Mesenchymal stem cell (in vitro differentiated cells and primary cell): ENCODE measurements at regions not wholly inside any gene's neighbourhood (a gene's known extent, or its start where the extent isn't known, plus 50 kb on each side); places are given as distances from the start of the nearest gene placed in this dataset.

Source experiments
- DNase-seq: peaks from one replicate; pipeline ENCODE4 v3.0.0-alpha.2; 2013
- H2AFZ ChIP-seq: one replicate; pipeline ENCODE4 v1.6.1; 2013; ENCODE audit warnings: low read depth, mild to moderate bottlenecking, control low read depth, inconsistent platforms, low read length, moderate library complexity
- H2AK5ac ChIP-seq: 2 replicates; pipeline ENCODE4 v1.6.1; 2013; ENCODE audit warnings: low read length, moderate library complexity, mild to moderate bottlenecking, inconsistent platforms; ENCODE audit not compliant: severe bottlenecking
- H2BK120ac ChIP-seq: one replicate; pipeline ENCODE4 v1.6.1; 2013; ENCODE audit warnings: low read depth, mild to moderate bottlenecking, inconsistent platforms, low read length, moderate library complexity
- H2BK12ac ChIP-seq, 2 experiments: one replicate each; pipeline ENCODE4 v1.6.1; 2013; ENCODE audit warnings: inconsistent platforms in 2 of 2, low read length in 2 of 2, mild to moderate bottlenecking in 2 of 2, moderate library complexity in 2 of 2, control low read depth in 1 of 2
- H2BK15ac ChIP-seq: one replicate; pipeline ENCODE4 v1.6.1; 2013; ENCODE audit warnings: mild to moderate bottlenecking, low read depth, inconsistent platforms; ENCODE audit not compliant: poor library complexity, severe bottlenecking
- H2BK5ac ChIP-seq: 2 replicates; pipeline ENCODE4 v1.6.1; 2013; ENCODE audit warnings: low read depth, mild to moderate bottlenecking, low read length, control low read depth, inconsistent platforms; ENCODE audit not compliant: poor library complexity, severe bottlenecking
- H3K14ac ChIP-seq, 2 experiments: one replicate each; pipeline ENCODE4 v1.6.1; 2013; ENCODE audit warnings: inconsistent platforms in 2 of 2, low read length in 2 of 2, control low read depth in 1 of 2, mild to moderate bottlenecking in 1 of 2, moderate library complexity in 1 of 2
- H3K18ac ChIP-seq, 2 experiments: one replicate each; pipeline ENCODE4 v1.6.1; 2013; ENCODE audit warnings: inconsistent platforms in 2 of 2, low read length in 2 of 2, control low read depth in 1 of 2, low read depth in 1 of 2, mild to moderate bottlenecking in 1 of 2
- H3K23ac ChIP-seq, 2 experiments: one replicate each; pipeline ENCODE4 v1.6.1; 2013; ENCODE audit warnings: inconsistent platforms in 2 of 2, low read length in 2 of 2, mild to moderate bottlenecking in 2 of 2, moderate library complexity in 2 of 2, control low read depth in 1 of 2
- H3K27ac ChIP-seq: 2 replicates; pipeline ENCODE4 v1.5.1; 2013; ENCODE audit warnings: mild to moderate bottlenecking, moderate library complexity, low read length, control low read depth, inconsistent platforms; ENCODE audit not compliant: poor library complexity, severe bottlenecking
- H3K27me3 ChIP-seq, 2 experiments: 2 replicates each; pipeline versions ENCODE4 v1.6.1 to v1.7.0; 2013; ENCODE audit warnings: low read length in 2 of 2, mild to moderate bottlenecking in 2 of 2, moderate library complexity in 2 of 2, control low read depth in 1 of 2, inconsistent platforms in 1 of 2; ENCODE audit not compliant: control insufficient read depth in 1 of 2, insufficient read depth in 1 of 2
- H3K36me3 ChIP-seq, 2 experiments: 2 replicates each; pipeline versions ENCODE4 v1.6.1 to v1.7.0; 2013; ENCODE audit warnings: low read length in 2 of 2, control low read depth in 1 of 2, inconsistent platforms in 1 of 2, low read depth in 1 of 2, mild to moderate bottlenecking in 1 of 2; ENCODE audit not compliant: insufficient read depth in 2 of 2, control insufficient read depth in 1 of 2
- H3K4ac ChIP-seq, 2 experiments: one replicate each; pipeline ENCODE4 v1.6.1; 2013; ENCODE audit warnings: inconsistent platforms in 2 of 2, low read length in 2 of 2, mild to moderate bottlenecking in 2 of 2, moderate library complexity in 2 of 2, control low read depth in 1 of 2, low read depth in 1 of 2
- H3K4me1 ChIP-seq: 2 replicates; pipeline ENCODE4 v1.6.1; 2013; ENCODE audit warnings: low read depth, low read length, control low read depth; ENCODE audit not compliant: control insufficient read depth, insufficient read depth
- H3K4me2 ChIP-seq: 2 replicates; pipeline ENCODE4 v1.6.1; 2013; ENCODE audit warnings: low read length, mild to moderate bottlenecking, inconsistent platforms; ENCODE audit not compliant: poor library complexity, severe bottlenecking
- H3K4me3 ChIP-seq, 2 experiments: 2 replicates each; pipeline versions ENCODE4 v1.5.1 to v1.7.0; 2013; ENCODE audit warnings: low read length in 2 of 2, mild to moderate bottlenecking in 2 of 2, control low read depth in 1 of 2, low read depth in 1 of 2; ENCODE audit not compliant: insufficient read depth in 1 of 2
- H3K79me1 ChIP-seq: replicated peaks from 2 replicates; pipeline ENCODE4 v1.6.1; 2013; ENCODE audit warnings: mild to moderate bottlenecking, control low read depth, low read length, inconsistent platforms; ENCODE audit not compliant: poor library complexity, severe bottlenecking
- H3K9ac ChIP-seq: 2 replicates; pipeline ENCODE4 v1.7.0; 2013; ENCODE audit warnings: mild to moderate bottlenecking, low read length, moderate library complexity
- H3K9me3 ChIP-seq: 2 replicates; pipeline ENCODE4 v1.7.0; 2013; ENCODE audit warnings: mild to moderate bottlenecking, low read length; ENCODE audit not compliant: control insufficient read depth
- H4K8ac ChIP-seq: one replicate; pipeline ENCODE4 v1.6.1; 2013; ENCODE audit warnings: inconsistent platforms, mild to moderate bottlenecking, low read length, moderate library complexity
- H4K91ac ChIP-seq: one replicate; pipeline ENCODE4 v1.6.1; 2013; ENCODE audit warnings: mild to moderate bottlenecking, low read length, inconsistent platforms
- WGBS: methylation state at CpG from one replicate; pipeline ENCODE4 v1.1.7; 2013; ENCODE audit warnings: mixed read lengths; 5-methylcytosine and 5-hydroxymethylcytosine counted together

GRCh38 chr10:111360260-111360925, 283.6 kb downstream of the ADRA2A start:
- H2AFZ ChIP-seq = no peak overlapping the region
- H3K9ac ChIP-seq = no peak overlapping the region
- no peak overlapping the region for H4K8ac ChIP-seq
- no peaks in the 10 kb centered on the region for H3K4me1 ChIP-seq
- H3K9me3 ChIP-seq = no peaks in the 10 kb centered on the region
- no peak overlapping the region for H4K91ac ChIP-seq
- no peak overlapping the region for H2BK12ac ChIP-seq
- peak; percentile 17 for DNase-seq
- WGBS = 51% methylated on average over 5 of the region's 5 CpGs
- H3K27ac ChIP-seq = no peak overlapping the region
- H3K27me3 ChIP-seq = no peaks in the 10 kb centered on the region
- no peaks in the 10 kb centered on the region for H3K79me1 ChIP-seq
- no peak overlapping the region for H3K14ac ChIP-seq
- no peak overlapping the region for H3K4me2 ChIP-seq
- no peak overlapping the region for H3K18ac ChIP-seq
- H3K4me3 ChIP-seq = no peak overlapping the region
- H3K23ac ChIP-seq = no peak overlapping the region
- H3K4ac ChIP-seq = no peak overlapping the region
- no peak overlapping the region for H2BK120ac ChIP-seq
- H2BK15ac ChIP-seq = no peak overlapping the region
- H2BK5ac ChIP-seq = no peak overlapping the region
- no peaks in the 10 kb centered on the region for H3K36me3 ChIP-seq
- H2AK5ac ChIP-seq = no peak overlapping the region

GRCh38 chr10:111367531-111367930, 290.7 kb downstream of the ADRA2A start:
- no peak overlapping the region for H2BK12ac ChIP-seq
- H3K4me1 ChIP-seq = no peaks in the 10 kb centered on the region
- H2AFZ ChIP-seq = no peak overlapping the region
- H2BK15ac ChIP-seq = no peak overlapping the region
- H2BK120ac ChIP-seq = no peak overlapping the region
- no peak overlapping the region for H4K8ac ChIP-seq
- no peak overlapping the region for H2AK5ac ChIP-seq
- no peak overlapping the region for H3K23ac ChIP-seq
- H3K9ac ChIP-seq = no peak overlapping the region
- H3K9me3 ChIP-seq = no peaks in the 10 kb centered on the region
- H3K79me1 ChIP-seq = no peaks in the 10 kb centered on the region
- H3K4ac ChIP-seq = no peak overlapping the region
- H2BK5ac ChIP-seq = no peak overlapping the region
- H4K91ac ChIP-seq = no peak overlapping the region
- H3K4me2 ChIP-seq = no peak overlapping the region
- no peak for DNase-seq
- no peaks in the 10 kb centered on the region for H3K27me3 ChIP-seq
- no peak overlapping the region for H3K14ac ChIP-seq
- no peaks in the 10 kb centered on the region for H3K36me3 ChIP-seq
- no peak overlapping the region for H3K27ac ChIP-seq
- WGBS = 100% methylated on average over 2 of the region's 2 CpGs
- no peak overlapping the region for H3K4me3 ChIP-seq
- H3K18ac ChIP-seq = no peak overlapping the region

GRCh38 chr10:111370101-111370500, 293.3 kb downstream of the ADRA2A start:
- H3K4me3 ChIP-seq = no peak overlapping the region
- 43% methylated on average over 3 of the region's 3 CpGs for WGBS
- no peaks in the 10 kb centered on the region for H3K27me3 ChIP-seq
- no peaks in the 10 kb centered on the region for H3K9me3 ChIP-seq
- H3K18ac ChIP-seq = no peak overlapping the region
- no peak overlapping the region for H3K4me2 ChIP-seq
- H3K14ac ChIP-seq = no peak overlapping the region
- H3K79me1 ChIP-seq = no peaks in the 10 kb centered on the region
- no peaks in the 10 kb centered on the region for H3K36me3 ChIP-seq
- H2BK15ac ChIP-seq = no peak overlapping the region
- H2AFZ ChIP-seq = no peak overlapping the region
- no peak overlapping the region for H3K4ac ChIP-seq
- H2BK120ac ChIP-seq = no peak overlapping the region
- H3K23ac ChIP-seq = no peak overlapping the region
- H3K9ac ChIP-seq = no peak overlapping the region
- no peak overlapping the region for H4K8ac ChIP-seq
- no peak overlapping the region for H3K27ac ChIP-seq
- H2AK5ac ChIP-seq = no peak overlapping the region
- H3K4me1 ChIP-seq = no peaks in the 10 kb centered on the region
- no peak overlapping the region for H2BK5ac ChIP-seq
- H4K91ac ChIP-seq = no peak overlapping the region
- H2BK12ac ChIP-seq = no peak overlapping the region
- no peak for DNase-seq

GRCh38 chr10:111373696-111374095, 296.9 kb downstream of the ADRA2A start:
- 100% methylated on average over 1 of the region's 1 CpG for WGBS

More at GRCh38 chr10:111373696-111374095, 296.9 kb downstream of the ADRA2A start:
- no peak overlapping the region for H3K4me2 ChIP-seq
- H3K27me3 ChIP-seq = peaks cover 0 to 12% of the 10 kb centered on the region in 2 experiments
- no peaks in the 10 kb centered on the region for H3K4me1 ChIP-seq
- H2AFZ ChIP-seq = no peak overlapping the region
- H4K91ac ChIP-seq = no peak overlapping the region
- H2BK5ac ChIP-seq = no peak overlapping the region
- H3K27ac ChIP-seq = no peak overlapping the region
- no peaks in the 10 kb centered on the region for H3K79me1 ChIP-seq
- H2AK5ac ChIP-seq = no peak overlapping the region
- H3K18ac ChIP-seq = no peak overlapping the region
- no peaks in the 10 kb centered on the region for H3K9me3 ChIP-seq
- H2BK120ac ChIP-seq = no peak overlapping the region
- no peak overlapping the region for H3K4me3 ChIP-seq
- no peak overlapping the region for H3K23ac ChIP-seq
- H3K14ac ChIP-seq = no peak overlapping the region
- H2BK15ac ChIP-seq = no peak overlapping the region
- H4K8ac ChIP-seq = no peak overlapping the region
- H3K9ac ChIP-seq = no peak overlapping the region
- no peak for DNase-seq
- H2BK12ac ChIP-seq = no peak overlapping the region
- no peak overlapping the region for H3K4ac ChIP-seq
- H3K36me3 ChIP-seq = no peaks in the 10 kb centered on the region
